NCI-H2227 (cell line): ENCODE measurements at regions not wholly inside any gene's neighbourhood (a gene's known extent, or its start where the extent isn't known, plus 50 kb on each side); places are given as distances from the start of the nearest gene placed in this dataset.
"Not testable (repeated sequence)": the region's sequence is repeated elsewhere in the genome, so short reads cannot be mapped to it uniquely, and the experiment has no call there.

Experiments
- DNase-seq: peaks from one replicate; lab custom pipeline; 2025; ENCODE audit not compliant: unreplicated experiment; lab: John Stamatoyannopoulos, UW

GRCh38 chr2:3115301-3116042, 262.1 kb downstream of the EIPR1 start:
- DNase-seq: no peak

DNA sequence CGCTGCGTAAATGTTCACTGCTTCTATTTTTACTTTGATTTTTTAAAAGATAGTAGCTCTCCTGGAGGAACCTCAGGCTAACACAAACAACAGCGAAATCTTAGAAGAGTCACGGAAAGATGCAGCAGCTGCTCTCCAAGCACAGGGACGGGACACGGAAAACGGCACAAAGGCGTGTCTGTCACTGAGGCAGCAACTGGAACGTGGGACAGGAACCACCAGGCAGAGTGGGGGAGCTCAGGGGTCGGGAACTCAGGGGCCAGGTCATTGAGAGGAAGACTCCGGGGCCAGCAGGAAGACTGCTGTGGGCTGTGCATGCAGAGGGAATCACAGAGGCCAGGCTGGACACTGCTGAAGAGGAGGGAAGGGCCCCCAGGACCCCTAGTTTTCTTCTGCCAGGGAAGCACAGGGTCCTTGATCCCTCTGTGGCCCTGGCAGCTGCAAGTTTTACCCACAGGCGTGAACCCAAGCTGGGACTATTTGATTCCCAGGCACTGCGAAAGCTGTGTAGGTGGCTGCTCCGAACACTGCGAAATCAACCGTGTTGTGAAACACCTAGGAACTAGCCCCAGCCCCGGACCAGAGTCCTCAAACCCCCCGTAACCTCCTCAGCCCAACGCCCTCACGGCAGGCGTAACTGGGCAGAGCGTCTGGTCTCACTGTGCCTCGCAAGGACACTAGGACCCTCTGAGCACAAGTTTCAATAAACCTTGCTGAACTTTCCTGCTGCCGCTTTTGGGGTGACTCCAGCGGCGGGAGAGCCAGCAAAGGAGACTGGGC, 263.0 kb downstream of the EIPR1 start:
- no peak for DNase-seq

- no peak for DNase-seq
Measured at GRCh38 chr2:3113769-3114168, 263.8 kb downstream of the EIPR1 start.

GRCh38 chr2:3113122-3113521, 264.5 kb downstream of the EIPR1 start:
- no peak for DNase-seq

GRCh38 chr2:3112553-3112952, 265.1 kb downstream of the EIPR1 start:
- no peak for DNase-seq

GRCh38 chr2:3112131-3112530, 265.5 kb downstream of the EIPR1 start:
- DNase-seq: no peak

- DNase-seq: no peak
Measured at GRCh38 chr2:3110994-3111666, 266.5 kb downstream of the EIPR1 start.

GRCh38 chr2:3110555-3110954, 267.1 kb downstream of the EIPR1 start:
- no peak for DNase-seq

DNA sequence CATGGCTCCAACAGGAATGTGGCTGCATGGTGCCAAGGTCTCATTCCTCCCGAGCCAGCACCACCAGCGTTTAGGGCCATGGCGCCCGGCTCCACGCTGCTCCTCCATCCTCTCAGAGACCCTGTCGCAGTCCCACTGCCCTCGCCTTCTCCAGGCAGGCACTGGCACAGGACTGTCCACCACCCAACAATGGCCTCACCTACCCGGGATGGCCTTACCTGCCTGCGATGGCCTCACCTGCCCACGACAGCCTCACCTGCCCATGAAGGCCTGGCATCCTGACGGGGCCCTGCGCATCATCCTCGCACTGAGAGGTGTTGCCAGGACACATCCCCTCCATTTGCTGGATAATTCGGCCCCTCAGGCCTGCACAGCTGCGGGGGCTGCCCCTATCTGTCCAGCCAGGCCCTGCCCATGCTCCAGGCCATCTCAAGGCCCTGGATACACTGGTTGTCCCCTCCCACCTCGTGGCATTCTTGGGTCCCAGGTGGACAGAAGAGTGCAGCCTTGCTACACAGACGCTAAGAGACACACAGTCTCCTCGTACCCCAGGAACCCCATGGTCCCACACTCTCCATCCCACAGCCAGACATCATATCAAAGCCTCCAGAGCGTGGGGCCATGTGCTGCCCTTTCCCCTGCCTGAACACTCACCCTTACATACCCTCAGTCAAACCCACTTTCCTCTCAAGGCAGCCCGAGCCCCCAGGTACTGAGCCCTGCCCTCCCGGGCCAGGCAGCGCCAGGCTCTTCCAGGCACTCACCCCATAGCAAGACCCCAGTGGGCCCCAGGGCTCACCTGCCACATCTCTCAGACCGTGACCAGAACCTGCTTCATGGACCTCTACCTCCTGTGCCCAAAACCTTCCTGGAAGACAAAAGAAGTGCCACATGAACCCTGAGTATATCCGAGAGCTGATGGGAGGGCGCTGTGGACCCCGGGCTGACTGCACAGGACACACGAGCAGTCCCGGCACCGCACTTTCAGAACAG, 268.6 kb downstream of the EIPR1 start:
- no peak for DNase-seq

DNA sequence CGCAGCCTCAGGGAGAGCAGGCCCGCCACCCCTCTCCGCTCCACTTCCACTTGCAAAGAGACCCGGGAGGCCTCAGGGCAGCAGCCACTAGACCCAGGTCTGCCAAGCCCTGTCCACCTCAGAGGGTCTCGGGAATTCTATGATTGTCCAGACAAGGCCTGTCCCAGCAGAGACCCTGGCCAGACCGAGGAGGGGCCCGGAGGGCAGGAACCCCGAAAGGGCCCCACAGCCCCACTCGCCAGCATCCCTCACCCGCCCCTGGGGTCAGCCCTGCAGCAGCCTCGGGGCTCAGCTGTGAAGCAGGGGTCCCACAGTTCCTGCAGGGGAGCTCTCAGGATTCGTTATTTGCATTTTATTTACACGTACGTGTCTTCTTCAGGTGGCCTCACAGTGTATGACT, 269.5 kb downstream of the EIPR1 start:
- DNase-seq: no peak

DNA sequence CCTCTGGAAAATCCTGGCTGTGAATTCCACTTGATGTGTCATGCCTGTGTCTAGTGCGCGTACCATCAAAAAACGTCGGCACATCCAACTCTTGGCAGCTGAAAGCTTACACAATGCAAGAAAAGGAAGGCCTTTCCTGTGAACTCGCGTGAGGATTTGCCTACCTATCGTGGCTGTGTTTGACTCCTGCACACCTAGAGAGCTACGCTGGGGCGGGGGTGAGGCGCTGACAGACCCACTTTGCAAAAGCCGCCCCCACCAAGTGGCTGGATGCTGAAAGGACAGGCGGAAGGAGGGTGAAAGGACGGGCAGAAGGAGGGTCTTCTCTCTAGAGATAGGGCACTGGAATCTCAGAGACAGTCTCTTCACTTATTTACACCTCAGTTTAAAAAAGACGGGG, 270.1 kb downstream of the EIPR1 start:
- DNase-seq: no peak

DNA sequence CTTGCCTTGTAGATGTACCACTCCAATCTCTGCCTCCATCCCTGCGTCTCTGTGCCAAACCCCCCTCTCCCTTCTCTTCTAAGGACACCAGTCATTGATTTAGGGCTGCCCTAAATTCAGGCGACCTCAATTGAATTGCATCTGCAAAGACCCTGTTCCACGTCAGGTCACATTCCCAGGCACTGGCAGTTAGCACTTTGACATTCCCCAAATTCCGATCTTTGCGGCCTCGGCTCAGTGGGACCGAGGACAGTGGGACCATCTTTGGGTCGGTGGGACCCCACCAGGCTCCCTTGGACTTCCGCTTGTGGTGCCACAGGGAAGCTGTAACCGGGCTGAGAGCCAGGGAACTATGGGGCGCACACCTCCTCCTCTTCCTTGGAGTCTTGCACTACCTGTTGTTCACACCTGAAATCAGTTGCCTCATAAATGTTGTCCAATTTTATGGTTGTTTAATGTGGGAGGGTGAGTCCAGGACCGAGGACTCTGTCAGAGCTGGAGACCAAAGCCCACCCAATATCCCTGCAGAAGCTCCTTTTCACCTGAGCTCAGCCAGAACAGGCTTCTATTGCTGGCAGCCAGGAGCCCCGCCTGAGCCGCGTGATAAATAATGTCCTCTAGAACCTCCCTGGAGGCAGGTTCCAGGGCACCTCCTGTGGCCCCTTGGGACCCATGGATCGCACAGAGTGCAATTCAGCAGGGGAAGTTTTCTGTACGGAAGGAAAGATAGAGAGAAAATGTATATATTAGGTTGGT, 271.6 kb downstream of the EIPR1 start:
- no peak for DNase-seq

GRCh38 chr2:3104958-3105813, 272.4 kb downstream of the EIPR1 start:
- DNase-seq: not testable (repeated sequence)

GRCh38 chr2:3104261-3104660, 273.4 kb downstream of the EIPR1 start:
- DNase-seq: no peak

DNA sequence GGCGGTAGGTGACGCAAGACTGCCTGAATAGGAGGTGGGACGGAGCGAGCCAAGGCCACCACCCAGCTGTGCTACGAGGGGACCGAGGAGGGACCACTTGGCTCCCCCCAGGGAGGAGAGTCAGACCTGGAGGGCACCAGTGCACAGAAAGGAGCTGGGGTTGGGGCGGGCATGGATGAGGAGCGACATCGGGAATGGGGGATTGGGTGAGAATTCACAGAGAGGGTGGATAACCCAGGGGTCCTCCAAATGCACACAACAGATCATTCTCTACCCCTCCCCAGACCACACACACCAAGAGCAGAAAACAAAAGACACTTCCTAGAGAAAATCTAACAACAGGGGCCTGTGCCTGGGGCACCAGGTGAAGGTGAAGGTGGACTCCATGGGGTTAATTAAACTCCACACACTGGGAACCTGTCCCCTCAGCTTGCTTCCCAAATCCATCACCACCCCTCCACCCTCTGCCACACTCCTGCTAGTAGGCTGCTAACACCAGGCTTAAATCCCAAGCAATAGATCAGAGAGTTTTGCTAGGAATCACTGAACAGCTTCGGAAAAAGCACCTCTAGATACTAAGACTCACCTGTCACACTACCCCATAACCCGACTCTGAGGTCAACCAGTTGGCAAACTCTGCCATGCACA, 274.6 kb downstream of the EIPR1 start:
- no peak for DNase-seq

- no peak for DNase-seq
Measured at GRCh38 chr2:3102081-3102921, 275.3 kb downstream of the EIPR1 start.

GRCh38 chr2:3101016-3101942, 276.3 kb downstream of the EIPR1 start:
- DNase-seq: no peak
